Prostate gland (tissue), 2 donors: ENCODE measurements at regions not wholly inside any gene's neighbourhood (a gene's known extent, or its start where the extent isn't known, plus 50 kb on each side); places are given as distances from the start of the nearest gene placed in this dataset.

Source experiments
- DNase-seq: peaks from one replicate; pipeline ENCODE4 v3.0.0-alpha.2; 2019; ENCODE audit warnings: low spot score
- H3K27ac ChIP-seq, 2 donors: fragments of 200-600 bp; sonication (generic); 2 replicates each; pipeline ENCODE4 v1.5.1; 2017 to 2019
- H3K27me3 ChIP-seq: fragments of 200-600 bp; sonication (generic); replicated peaks from 2 replicates; pipeline ENCODE4 v1.5.1; 2019; ENCODE audit not compliant: insufficient read depth
- H3K36me3 ChIP-seq, 2 donors: fragments of 200-600 bp; sonication (generic); 1 replicate in 1 of 2; 2 replicates in 1 of 2; pipeline versions ENCODE4 v1.5.1 to v1.8.1; 2017 to 2019
- H3K4me1 ChIP-seq: fragments of 200-600 bp; sonication (generic); replicated peaks from 2 replicates; pipeline ENCODE4 v1.5.1; 2019
- H3K4me3 ChIP-seq, 2 donors: fragments of 200-600 bp; sonication (generic); 2 replicates each; pipeline ENCODE4 v1.5.1; 2017 to 2019
- H3K9me3 ChIP-seq: fragments of 200-600 bp; sonication (generic); 2 replicates; pipeline ENCODE4 v1.5.1; 2017
- CTCF ChIP-seq, 4 experiments: fragments of 200-600 bp in 2 of 4; fragments of 450-650 bp in 2 of 4; sonication (generic) in 2 of 4; IDR thresholded peaks; 1 replicate in 3 of 4; 2 replicates in 1 of 4; pipeline ENCODE4 v1.5.1; 2016 to 2019; ENCODE audit warnings: antibody characterized with exemption in 4 of 4, mild to moderate bottlenecking in 2 of 4, moderate library complexity in 2 of 4
- POLR2A ChIP-seq: fragments of 450-650 bp; IDR thresholded peaks from one replicate; pipeline ENCODE4 v1.6.1; 2016; ENCODE audit warnings: antibody characterized with exemption, mild to moderate bottlenecking
- POLR2AphosphoS5 ChIP-seq: sonication (generic); formaldehyde crosslinking; IDR thresholded peaks from one replicate; pipeline ENCODE4 v1.6.1; 2017; ENCODE audit warnings: antibody characterized with exemption
- WGBS: methylation state at CpG from one replicate; pipeline ENCODE4 v1.1.5; 2018; 5-methylcytosine and 5-hydroxymethylcytosine counted together
- intact Hi-C: fragments of 100-400 bp; cut with DNase I; formaldehyde crosslinking; loops from one replicate; pipeline ENCODE4 v1.14.2; 2022

- no peak for DNase-seq
- Histone ChIP-seq H3K9me3 (no peaks in the 10 kb centered on the region), H3K4me1 (no peaks in the 10 kb centered on the region), H3K36me3 (no peaks in the 10 kb centered on the region), H3K4me3 (no peak overlapping the region), H3K27ac (no peak overlapping the region), H3K27me3 (no peaks in the 10 kb centered on the region)
- intact Hi-C loops = no loop called here
- 61% methylated on average over 11 of the region's 11 CpGs for WGBS
- TF ChIP-seq CTCF (IDR thresholded peaks at IDR 0.05) = no peak
- TF ChIP-seq POLR2A = no peak
- no peak for TF ChIP-seq POLR2AphosphoS5
Observed at GRCh38 chr5:89072842-89073672, 190.1 kb upstream of the MEF2C start.

DNA sequence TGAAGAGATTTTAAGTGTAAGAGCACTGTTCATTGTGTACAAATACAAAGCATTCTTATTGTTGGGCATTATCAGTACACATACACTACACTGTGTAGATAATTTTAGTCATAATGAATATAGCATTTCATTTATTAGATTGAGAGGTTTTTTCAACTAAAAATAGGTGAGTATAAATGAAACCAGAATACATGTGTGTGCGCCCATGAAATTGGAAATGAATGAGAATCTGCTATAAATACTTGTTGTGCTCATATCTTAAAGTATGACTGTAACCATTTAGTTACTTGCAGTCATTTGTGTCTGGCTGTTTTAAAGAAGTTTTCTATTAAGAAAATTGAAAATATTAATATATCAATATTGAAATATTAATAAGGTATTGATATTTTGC, 189.0 kb upstream of the MEF2C start:
- no peaks in the 10 kb centered on the region for H3K27me3 ChIP-seq
- TF ChIP-seq POLR2A = no peak
- TF ChIP-seq POLR2AphosphoS5 = no peak
- no peak for TF ChIP-seq CTCF (IDR thresholded peaks at IDR 0.05)
- H3K9me3 ChIP-seq = no peaks in the 10 kb centered on the region
- H3K36me3 ChIP-seq = no peaks in the 10 kb centered on the region
- no peak overlapping the region for H3K4me3 ChIP-seq
- no peaks in the 10 kb centered on the region for H3K4me1 ChIP-seq
- 86% methylated on average over 1 of the region's 1 CpG for whole genome bisulfite sequencing
- H3K27ac ChIP-seq = no peak overlapping the region
- no peak for DNase-seq
- intact Hi-C loops = no loop called here

DNA sequence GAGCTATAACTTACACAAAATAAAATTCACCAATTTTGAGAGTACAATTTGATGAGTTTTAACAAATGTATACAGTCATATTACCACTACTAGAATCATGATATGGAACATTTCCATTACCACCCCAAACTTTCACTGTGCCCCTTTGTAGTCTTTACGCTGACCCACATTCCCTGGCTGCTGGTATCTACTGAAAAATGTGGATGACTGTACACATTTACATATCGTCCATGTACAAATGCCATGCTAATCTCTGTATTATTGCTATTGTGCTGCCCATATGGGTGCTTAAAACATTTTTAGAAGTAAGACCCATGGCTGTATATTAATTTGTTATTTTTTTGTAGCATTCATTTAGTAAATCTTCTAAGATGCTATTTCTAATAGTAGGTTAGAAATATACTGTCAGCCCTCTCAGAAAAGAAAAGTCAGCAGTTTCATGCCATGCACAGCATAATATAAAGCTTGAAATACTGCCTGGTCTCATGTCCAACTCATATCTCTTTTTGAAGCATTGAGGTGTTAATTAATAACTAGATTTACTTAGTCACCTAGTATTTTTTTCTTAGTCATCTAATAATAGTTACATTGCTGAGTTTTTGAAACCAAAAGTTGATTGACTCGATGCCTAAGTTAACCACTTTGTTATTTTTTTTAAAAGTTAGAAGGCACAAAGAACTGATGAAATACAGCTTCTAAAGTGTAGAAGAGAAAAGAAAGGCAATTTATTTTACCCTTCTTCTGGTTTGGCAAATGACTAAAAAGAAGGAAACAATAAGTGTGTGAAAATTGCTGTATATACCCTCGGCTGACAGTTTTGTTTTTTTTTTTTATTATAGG, 188.3 kb upstream of the MEF2C start:
- Histone ChIP-seq H3K4me3 (no peak overlapping the region), H3K27me3 (no peaks in the 10 kb centered on the region), H3K27ac (no peak overlapping the region), H3K36me3 (no peaks in the 10 kb centered on the region), H3K4me1 (no peaks in the 10 kb centered on the region), H3K9me3 (no peaks in the 10 kb centered on the region)
- no peak for DNase-seq
- TF ChIP-seq POLR2A = no peak
- intact Hi-C loops = no loop called here
- WGBS = 83% methylated on average over 4 of the region's 4 CpGs

- Histone ChIP-seq H3K27me3 (no peaks in the 10 kb centered on the region), H3K4me1 (no peaks in the 10 kb centered on the region), H3K4me3 (no peak overlapping the region), H3K36me3 (no peaks in the 10 kb centered on the region), H3K9me3 (no peaks in the 10 kb centered on the region), H3K27ac (no peak overlapping the region)
- WGBS = 73% methylated on average over 2 of the region's 2 CpGs
- intact Hi-C loops = no loop called here
- no peak for DNase-seq
- no peak for TF ChIP-seq CTCF (IDR thresholded peaks at IDR 0.05)
- TF ChIP-seq POLR2A = no peak
- no peak for TF ChIP-seq POLR2AphosphoS5
Observed at GRCh38 chr5:89069591-89069990, 186.6 kb upstream of the MEF2C start.

- Histone ChIP-seq H3K27me3 (no peaks in the 10 kb centered on the region), H3K27ac (no peak overlapping the region), H3K36me3 (no peaks in the 10 kb centered on the region), H3K9me3 (no peaks in the 10 kb centered on the region), H3K4me1 (no peaks in the 10 kb centered on the region), H3K4me3 (no peak overlapping the region)
- TF ChIP-seq POLR2AphosphoS5 (no peak), CTCF (IDR thresholded peaks at IDR 0.05) (no peak), POLR2A (no peak)
- DNase-seq = no peak
- intact Hi-C loops = no loop called here
- 97% methylated on average over 3 of the region's 3 CpGs for WGBS
Observed at GRCh38 chr5:89067362-89067761, 184.4 kb upstream of the MEF2C start.
